ENCODE measurements at regions not wholly inside any gene's neighbourhood (a gene's known extent, or its start where the extent isn't known, plus 50 kb on each side); places are given as distances from the start of the nearest gene placed in this dataset.
"Not testable (repeated sequence)": the region's sequence is repeated elsewhere in the genome, so short reads cannot be mapped to it uniquely, and the experiment has no call there.

- no peak overlapping the region for H3K27ac ChIP-seq
- DNase-seq (ENCODE audit: low spot score), result no peak
- H3K4me3 ChIP-seq, result no peak overlapping the region
- no peak for TF ChIP-seq CTCF (IDR thresholded peaks at IDR 0.05)
Observed at GRCh38 chr6:71091956-71092355, 135.1 kb upstream of the B3GAT2 start.

- not testable (repeated sequence) for H3K27ac ChIP-seq; H3K4me3 ChIP-seq; DNase-seq (ENCODE audit: low spot score)
Observed at GRCh38 chr6:71097264-71097663, 140.4 kb upstream of the B3GAT2 start.

GRCh38 chr6:71099649-71100048, 142.8 kb upstream of the B3GAT2 start:
- DNase-seq (ENCODE audit: low spot score), result no peak
- Histone ChIP-seq H3K27ac (no peak overlapping the region), H3K4me3 (no peak overlapping the region)
- TF ChIP-seq CTCF (IDR thresholded peaks at IDR 0.05), result no peak

- Histone ChIP-seq H3K4me3 (no peak overlapping the region), H3K27ac (no peak overlapping the region)
- DNase-seq (ENCODE audit: low spot score), result no peak
- no peak for TF ChIP-seq CTCF (IDR thresholded peaks at IDR 0.05)
Observed at GRCh38 chr6:71103130-71103529, 146.3 kb upstream of the B3GAT2 start.

GRCh38 chr6:71103641-71104040, 146.8 kb upstream of the B3GAT2 start:
- no peak overlapping the region for H3K4me3 ChIP-seq
- no peak for TF ChIP-seq CTCF (IDR thresholded peaks at IDR 0.05)
- H3K27ac ChIP-seq, result no peak overlapping the region
- DNase-seq (ENCODE audit: low spot score), result no peak

- DNase-seq (ENCODE audit: low spot score), result no peak
- TF ChIP-seq CTCF (IDR thresholded peaks at IDR 0.05), result no peak
- Histone ChIP-seq H3K4me3 (no peak overlapping the region), H3K27ac (no peak overlapping the region)
Observed at GRCh38 chr6:71106276-71106675, 149.4 kb upstream of the B3GAT2 start.

- no peak for TF ChIP-seq CTCF (IDR thresholded peaks at IDR 0.05)
- H3K27ac ChIP-seq, result peak overlapping the region; percentile 51 to 74
- H3K4me3 ChIP-seq, result peak overlapping the region; percentile 60
- DNase-seq (ENCODE audit: low spot score), result no peak
Observed at GRCh38 chr6:71107911-71108420, 151.1 kb upstream of the B3GAT2 start.

- DNase-seq (ENCODE audit: low spot score), result no peak
- TF ChIP-seq CTCF (IDR thresholded peaks at IDR 0.05), result no peak
- Histone ChIP-seq H3K4me3 (no peak overlapping the region), H3K27ac (no peak overlapping the region)
Observed at GRCh38 chr6:71114544-71114943, 157.7 kb upstream of the B3GAT2 start.

Measured in coronary artery (tissue), 2 donors.